Testis (tissue), 2 donors: ENCODE measurements at regions not wholly inside any gene's neighbourhood (a gene's known extent, or its start where the extent isn't known, plus 50 kb on each side); places are given as distances from the start of the nearest gene placed in this dataset.

Experiments used
- POLR2A ChIP-seq: fragments of 450-650 bp; IDR thresholded peaks from one replicate; pipeline ENCODE4 v1.6.1; 2017; ENCODE audit warnings: antibody characterized with exemption, mild to moderate bottlenecking, moderate library complexity
- TF ChIP-seq, protein P1 (sequence below), 3 experiments: fragments of 450-650 bp in 2 of 3; fragments of 200-600 bp in 1 of 3; sonication (generic) in 1 of 3; IDR thresholded peaks; one replicate each; pipeline ENCODE4 v1.5.1; 2016 to 2019; ENCODE audit warnings: antibody characterized with exemption in 3 of 3, mild to moderate bottlenecking in 2 of 3, moderate library complexity in 1 of 3

DNA sequence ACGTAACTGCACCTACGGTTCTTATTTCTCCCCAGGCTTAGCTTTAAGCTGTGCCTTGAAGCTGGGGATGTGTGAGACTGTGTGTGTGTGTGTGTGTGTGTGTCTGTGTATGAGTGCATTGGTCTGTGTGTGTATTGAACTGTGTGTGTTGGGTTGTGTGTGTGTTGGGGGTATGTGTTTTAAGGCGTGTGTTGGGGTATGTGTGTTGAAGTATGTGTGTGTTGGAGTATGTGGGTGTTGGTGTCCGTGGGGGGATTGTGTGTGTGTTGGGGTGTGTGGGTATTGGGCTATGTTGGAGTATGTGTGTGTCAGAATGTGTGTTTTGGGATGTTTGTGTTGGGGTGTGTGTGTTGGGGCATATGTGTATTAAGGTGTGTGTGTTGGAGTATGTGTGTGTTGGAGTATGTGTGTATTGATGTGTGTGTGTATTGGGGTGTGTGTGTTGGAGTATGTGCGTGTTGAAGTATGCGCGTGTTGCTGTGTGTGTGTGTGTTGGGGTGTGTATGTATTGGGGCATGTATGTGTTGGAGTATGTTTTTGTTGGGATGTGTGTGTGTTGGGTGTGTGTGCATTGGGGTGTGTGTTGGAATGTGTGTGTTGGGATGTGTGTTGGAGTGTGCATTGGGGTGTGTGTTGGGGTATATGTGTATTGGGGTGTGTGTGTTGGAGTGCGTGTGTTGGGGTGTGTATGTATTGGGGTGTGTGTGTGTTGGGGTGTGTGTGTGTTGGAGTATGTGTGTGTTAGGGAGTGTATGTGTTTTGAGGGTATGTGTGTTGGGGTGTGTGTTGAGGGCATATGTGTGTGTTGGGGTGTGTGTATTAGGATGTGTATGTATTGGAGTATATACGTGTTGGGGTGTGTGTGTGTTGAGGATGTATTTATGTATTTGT lies 76.4 kb downstream of the LSM3 start:
- TF ChIP-seq POLR2A: no peak
- TF ChIP-seq, protein P1, sequence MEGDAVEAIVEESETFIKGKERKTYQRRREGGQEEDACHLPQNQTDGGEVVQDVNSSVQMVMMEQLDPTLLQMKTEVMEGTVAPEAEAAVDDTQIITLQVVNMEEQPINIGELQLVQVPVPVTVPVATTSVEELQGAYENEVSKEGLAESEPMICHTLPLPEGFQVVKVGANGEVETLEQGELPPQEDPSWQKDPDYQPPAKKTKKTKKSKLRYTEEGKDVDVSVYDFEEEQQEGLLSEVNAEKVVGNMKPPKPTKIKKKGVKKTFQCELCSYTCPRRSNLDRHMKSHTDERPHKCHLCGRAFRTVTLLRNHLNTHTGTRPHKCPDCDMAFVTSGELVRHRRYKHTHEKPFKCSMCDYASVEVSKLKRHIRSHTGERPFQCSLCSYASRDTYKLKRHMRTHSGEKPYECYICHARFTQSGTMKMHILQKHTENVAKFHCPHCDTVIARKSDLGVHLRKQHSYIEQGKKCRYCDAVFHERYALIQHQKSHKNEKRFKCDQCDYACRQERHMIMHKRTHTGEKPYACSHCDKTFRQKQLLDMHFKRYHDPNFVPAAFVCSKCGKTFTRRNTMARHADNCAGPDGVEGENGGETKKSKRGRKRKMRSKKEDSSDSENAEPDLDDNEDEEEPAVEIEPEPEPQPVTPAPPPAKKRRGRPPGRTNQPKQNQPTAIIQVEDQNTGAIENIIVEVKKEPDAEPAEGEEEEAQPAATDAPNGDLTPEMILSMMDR (IDR thresholded peaks at IDR 0.05): no peak
